ENCODE measurements at regions not wholly inside any gene's neighbourhood (a gene's known extent, or its start where the extent isn't known, plus 50 kb on each side); places are given as distances from the start of the nearest gene placed in this dataset.
A peak's percentile ranks its signal among the peaks of the same experiment; 100 is the strongest.

DNA sequence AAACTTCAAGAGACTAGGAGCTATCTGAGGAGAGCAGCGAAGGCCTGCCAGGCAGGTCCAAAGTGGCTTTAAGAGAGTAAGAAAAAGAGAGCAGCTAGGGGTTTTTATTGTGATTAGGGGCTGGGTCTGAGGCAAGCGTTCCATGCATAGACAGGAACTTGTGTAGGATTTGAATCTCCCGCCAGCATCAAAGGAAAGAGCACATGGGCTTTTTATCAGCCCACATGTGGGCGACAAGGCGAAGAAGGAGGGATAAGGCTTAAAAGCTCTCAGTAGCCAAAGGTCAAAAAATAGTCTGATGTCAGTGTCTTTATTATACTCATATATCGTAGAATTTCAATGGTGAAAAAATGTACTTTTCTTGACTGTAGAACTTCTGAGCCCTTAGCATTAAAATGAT, 178.5 kb upstream of the TMEFF2 start:
- Histone ChIP-seq H3K79me1 (ENCODE audit: low read depth, low read length) (no peaks in the 10 kb centered on the region), H2BK12ac (ENCODE audit: low read depth, low read length) (no peak overlapping the region), H3K56ac (replicated peaks; ENCODE audit: insufficient read length, low read depth, low read length) (no peak overlapping the region), H3K23me2 (ENCODE audit: low read depth, low read length) (no peaks in the 10 kb centered on the region), H2BK5ac (ENCODE audit: low read depth, low read length) (no peak overlapping the region), H3K27me3 (replicated peaks in 1 of 4; ENCODE audit: control insufficient read depth in 3 of 4, extremely low read depth in 1 of 4, insufficient read depth in 3 of 4, low read length in 3 of 4) (peaks cover 0 to 1% (median 0%) of the 10 kb centered on the region in 4 experiments; a peak in 1 of 7 replicates), H3K4ac (replicated peaks; ENCODE audit: insufficient read length, low read depth, low read length) (no peak overlapping the region), H3K14ac (ENCODE audit: insufficient read length) (no peak overlapping the region), H3K4me3 (ENCODE audit: extremely low read depth in 1 of 4, insufficient read depth in 2 of 4, low read depth in 3 of 4, low read length in 4 of 4) (no peak overlapping the region), H3K9me3 (ENCODE audit: insufficient read depth in 2 of 2, low read depth in 1 of 2, low read length in 1 of 2) (no peaks in the 10 kb centered on the region), H3K23ac (ENCODE audit: insufficient read length) (no peak overlapping the region), H4K20me1 (replicated peaks in 1 of 2; ENCODE audit: control insufficient read depth in 1 of 2, insufficient read depth in 2 of 2, low read length in 2 of 2) (no peaks in the 10 kb centered on the region), H4K5ac (ENCODE audit: insufficient read length, low read depth, low read length) (no peak overlapping the region), H2BK20ac (ENCODE audit: low read length) (no peak overlapping the region), H2AFZ (ENCODE audit: low read length) (no peak overlapping the region), H3K79me2 (ENCODE audit: control insufficient read depth in 1 of 2, insufficient read depth in 2 of 2, low read length in 2 of 2) (no peaks in the 10 kb centered on the region), H3K18ac (ENCODE audit: extremely low read depth, low read length) (no peak overlapping the region), H2BK15ac (ENCODE audit: low read length) (no peak overlapping the region), H3K4me1 (replicated peaks in 1 of 4; ENCODE audit: control insufficient read depth in 3 of 4, insufficient read depth in 4 of 4, low read length in 3 of 4) (no peaks in the 10 kb centered on the region), H3K27ac (ENCODE audit: low read depth, low read length) (no peak overlapping the region), H2BK120ac (replicated peaks; ENCODE audit: low read depth, low read length) (no peak overlapping the region), H3K36me3 (ENCODE audit: control insufficient read depth in 2 of 4, insufficient read depth in 4 of 4, low read length in 3 of 4) (no peaks in the 10 kb centered on the region), H3K9ac (replicated peaks in 1 of 4; ENCODE audit: extremely low read depth in 1 of 4, low read depth in 3 of 4, low read length in 3 of 4) (no peak overlapping the region), H4K91ac (replicated peaks; ENCODE audit: insufficient read length, low read length) (no peak overlapping the region), H2AK5ac (ENCODE audit: low read depth, low read length) (no peak overlapping the region), H3K4me2 (ENCODE audit: insufficient read depth in 1 of 2, low read depth in 2 of 2, low read length in 2 of 2) (no peak overlapping the region), H4K8ac (ENCODE audit: extremely low read depth, insufficient read depth, low read length) (no peak overlapping the region)
- ChIA-PET CTCF (ENCODE audit: partially characterized antibody) (interaction anchor here (1.2 kb wide), 1 partner anchor 562 kb away, joined by 3 read pairs; no protein-coding TSS in a partner anchor), POLR2A (ENCODE audit: partially characterized antibody) (no interaction called here)
- 87% methylated on average over 6 of the region's 6 CpGs; no CpG with 5 or more reads in 1 of the 2 experiments for WGBS, 2 experiments (ENCODE audit: extremely low coverage in 1 of 2, insufficient coverage in 1 of 2, insufficient read length in 1 of 2, insufficient replicate concordance in 2 of 2, low coverage in 1 of 2, low lambda C conversion rate in 2 of 2, missing lambda C conversion rate in 1 of 2)
- TF ChIP-seq, protein P1, sequence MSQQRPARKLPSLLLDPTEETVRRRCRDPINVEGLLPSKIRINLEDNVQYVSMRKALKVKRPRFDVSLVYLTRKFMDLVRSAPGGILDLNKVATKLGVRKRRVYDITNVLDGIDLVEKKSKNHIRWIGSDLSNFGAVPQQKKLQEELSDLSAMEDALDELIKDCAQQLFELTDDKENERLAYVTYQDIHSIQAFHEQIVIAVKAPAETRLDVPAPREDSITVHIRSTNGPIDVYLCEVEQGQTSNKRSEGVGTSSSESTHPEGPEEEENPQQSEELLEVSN (IDR thresholded peaks at IDR 0.05), result peak; percentile 47; the same call in 1 of the 2 replicates
- no peak for TF ChIP-seq TBP (IDR thresholded peaks at IDR 0.05; ENCODE audit: low read depth, low read length)
- no peak for DNase-seq (ENCODE audit: low read depth in 1 of 2, low spot score in 2 of 2)
- FAIRE-seq, result no peak
